ENCODE measurements at regions not wholly inside any gene's neighbourhood (a gene's known extent, or its start where the extent isn't known, plus 50 kb on each side); places are given as distances from the start of the nearest gene placed in this dataset.
"Not testable (repeated sequence)": the region's sequence is repeated elsewhere in the genome, so short reads cannot be mapped to it uniquely, and the experiment has no call there.

DNA sequence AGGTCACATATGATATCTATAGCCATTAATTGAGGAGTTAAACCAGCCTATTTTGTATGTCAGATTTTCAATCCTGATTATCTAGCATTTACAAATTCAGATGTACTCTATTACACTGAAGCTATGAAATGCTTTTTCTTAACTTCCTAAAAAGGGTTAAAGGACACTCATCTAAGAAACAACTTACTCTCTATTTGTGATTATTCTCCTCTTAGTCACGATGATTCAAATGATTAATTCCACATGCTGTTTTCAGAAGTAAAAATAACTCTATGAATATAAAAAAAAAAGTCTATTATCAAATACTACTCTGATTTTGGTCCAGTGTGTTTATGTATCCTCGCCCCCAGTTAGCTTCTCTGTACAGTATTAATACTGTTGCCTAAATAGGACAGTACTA is 1199.9 kb downstream of the GATA3 start:
- DNase-seq: no peak

DNA sequence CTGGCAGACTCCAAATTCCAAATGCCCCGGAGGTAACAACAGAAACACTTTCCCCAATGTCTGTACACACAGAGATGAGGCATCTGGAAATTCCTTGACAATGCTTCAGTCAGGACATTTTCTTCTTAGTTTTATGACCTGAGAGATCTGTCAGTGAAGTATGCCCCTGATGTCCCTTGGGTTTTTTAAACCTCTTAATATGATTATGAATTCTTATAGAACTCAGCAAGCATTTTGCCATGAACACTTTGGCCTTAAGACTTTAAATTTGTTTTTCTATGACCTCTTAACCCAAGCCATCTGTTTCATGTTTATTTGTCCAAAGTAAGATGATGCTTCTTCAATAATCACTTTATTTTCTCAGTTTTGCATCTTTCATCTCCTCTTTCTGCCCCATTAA is 1206.2 kb downstream of the GATA3 start:
- no peak for DNase-seq

DNA sequence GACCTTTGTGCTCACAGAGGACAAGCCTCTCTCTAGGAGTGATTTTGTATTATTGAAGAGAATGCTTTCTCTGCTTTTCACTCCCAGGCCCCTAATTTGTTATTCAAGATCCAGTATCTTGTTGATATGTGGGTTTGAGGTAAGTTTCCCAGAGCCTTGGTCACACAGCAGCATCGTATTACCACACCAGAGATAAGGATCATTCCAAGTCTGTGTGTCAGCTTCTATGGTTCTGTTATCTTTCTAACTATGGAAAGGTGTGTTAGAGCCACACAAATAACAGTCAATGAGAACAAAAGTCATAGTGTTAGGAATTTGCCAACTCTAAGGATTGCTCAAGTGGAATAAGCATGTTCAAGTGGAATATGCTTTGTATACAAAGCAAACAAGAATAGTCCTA is 1208.3 kb downstream of the GATA3 start:
- DNase-seq: no peak

DNA sequence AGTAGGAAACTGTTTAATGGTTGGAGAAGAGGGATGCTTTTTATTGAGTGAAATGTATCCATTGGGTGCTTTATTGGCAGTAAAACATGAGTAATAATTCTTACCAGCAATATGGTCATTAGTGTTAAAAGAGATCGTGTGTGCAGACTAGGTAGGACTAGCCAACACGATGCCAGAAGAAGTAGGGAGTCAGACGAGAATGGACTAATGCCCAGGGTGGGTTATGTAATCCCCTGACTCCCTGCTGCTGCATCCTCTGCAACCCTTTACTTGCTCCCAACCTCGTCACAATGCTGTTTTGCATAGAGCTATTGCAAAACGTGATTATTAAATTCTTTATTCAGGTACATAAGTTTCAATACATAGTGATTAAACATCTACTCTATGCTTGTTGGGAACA is 1213.7 kb downstream of the GATA3 start:
- DNase-seq: no peak

DNA sequence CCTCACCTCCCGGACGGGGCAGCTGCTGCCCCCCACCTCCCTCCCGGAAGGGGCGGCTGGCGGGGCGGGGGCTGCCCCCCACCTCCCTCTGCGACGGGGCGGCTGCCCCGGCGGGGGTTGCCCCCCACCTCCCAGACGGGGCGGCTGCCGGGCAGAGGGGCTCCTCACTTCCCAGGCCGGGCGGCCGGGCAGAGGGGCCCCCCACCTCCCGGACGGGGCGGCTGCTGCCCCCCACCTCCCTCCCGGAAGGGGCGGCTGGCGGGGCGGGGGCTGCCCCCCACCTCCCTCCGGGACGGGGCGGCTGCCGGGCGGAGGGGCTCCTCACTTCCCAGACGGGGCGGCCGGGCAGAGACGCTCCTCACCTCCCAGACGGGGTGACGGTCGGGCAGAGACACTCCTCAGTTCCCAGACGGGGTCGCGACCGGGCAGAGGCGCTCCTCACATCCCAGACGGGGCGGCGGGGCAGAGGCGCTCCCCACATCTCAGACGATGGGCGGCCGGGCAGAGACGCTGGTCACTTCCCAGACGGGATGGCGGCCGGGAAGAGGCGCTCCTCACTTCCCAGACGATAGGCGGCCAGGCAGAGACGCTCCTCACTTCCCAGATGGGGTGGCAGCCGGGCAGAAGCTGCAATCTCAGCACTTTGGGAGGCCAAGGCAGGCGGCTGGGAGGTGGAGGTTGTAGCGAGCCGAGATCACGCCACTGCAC is 1218.8 kb downstream of the GATA3 start:
- not testable (repeated sequence) for DNase-seq

DNA sequence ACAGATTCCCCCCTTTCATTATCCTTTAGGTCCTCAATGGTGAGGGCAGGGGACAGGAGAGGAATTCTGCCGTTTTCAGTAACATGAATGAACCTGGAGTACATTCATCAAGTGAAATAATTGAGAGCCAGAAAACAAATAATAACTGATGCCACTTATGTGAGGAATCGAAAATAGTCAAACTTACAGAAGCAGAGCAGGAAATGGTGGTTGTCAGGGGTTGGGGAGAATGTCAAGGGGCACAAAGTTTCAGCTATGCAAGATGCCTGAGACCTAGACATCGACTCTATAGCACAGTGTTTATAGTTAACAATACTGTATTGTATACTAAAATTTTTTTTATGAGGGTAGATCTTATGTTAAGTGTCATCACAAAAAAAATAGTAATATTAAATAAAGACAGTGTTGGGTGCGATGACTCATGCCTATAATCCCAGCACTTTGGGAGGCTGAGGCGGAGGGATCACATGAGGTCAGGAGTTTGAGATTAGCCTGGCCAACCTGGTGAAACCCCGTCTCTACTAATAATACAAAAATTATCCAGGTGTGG is 1219.8 kb downstream of the GATA3 start:
- no peak for DNase-seq

DNA sequence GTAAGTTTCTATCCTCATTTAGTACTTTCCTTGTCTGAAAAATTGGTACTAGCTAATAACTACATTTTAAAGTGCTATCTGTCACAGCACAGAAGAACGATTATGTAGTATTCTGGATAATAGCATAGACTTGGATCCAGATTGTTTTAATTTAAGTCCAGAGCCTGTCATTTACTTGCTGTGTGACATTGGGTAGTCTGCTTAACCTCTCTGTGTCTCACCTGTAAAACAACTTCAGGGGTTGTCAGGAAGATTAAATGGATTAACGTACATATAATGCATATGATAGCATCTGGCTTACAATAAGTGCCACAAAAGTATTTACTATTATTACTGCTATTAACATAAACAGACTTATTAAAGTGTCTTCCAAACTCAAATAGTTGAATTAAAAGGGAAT is 1221.4 kb downstream of the GATA3 start:
- no peak for DNase-seq

DNA sequence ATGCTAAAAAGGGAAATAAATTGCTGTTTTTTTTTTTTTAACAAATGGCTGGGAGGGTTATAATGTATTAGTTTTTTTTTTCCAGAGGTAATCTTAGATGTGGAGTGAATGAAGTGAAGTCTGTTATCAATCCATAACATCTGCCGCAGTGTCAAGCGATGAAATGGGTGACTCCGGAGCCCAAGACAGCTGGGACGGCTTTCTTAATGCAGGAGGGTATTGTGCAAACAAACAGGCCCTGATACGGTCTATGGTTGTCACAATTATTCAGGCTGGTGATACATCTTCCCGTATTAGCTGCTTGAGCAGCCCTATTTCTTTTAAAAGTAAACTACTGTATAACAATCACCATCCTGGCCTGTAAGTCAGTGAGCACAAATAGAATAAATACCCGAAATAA is 1231.2 kb downstream of the GATA3 start:
- DNase-seq: no peak

DNA sequence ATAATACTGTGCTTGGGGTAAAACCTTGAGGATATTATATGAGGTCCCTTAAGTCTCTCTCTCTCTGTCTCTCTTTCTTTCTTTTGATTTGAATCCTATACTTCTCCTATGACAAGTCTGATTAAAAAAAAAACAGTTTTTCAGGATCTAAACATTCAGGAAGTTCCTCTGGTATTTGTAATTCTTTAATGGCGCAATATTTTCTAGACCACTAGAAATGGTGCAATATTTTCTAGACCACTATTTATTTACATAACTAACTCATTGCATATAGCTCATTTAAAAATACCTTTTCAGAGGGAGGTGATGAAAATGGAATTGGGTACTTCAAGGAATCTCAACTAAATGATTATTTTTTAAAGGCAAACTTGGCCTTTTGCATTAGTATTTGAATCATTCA is 1235.3 kb downstream of the GATA3 start:
- no peak for DNase-seq

DNA sequence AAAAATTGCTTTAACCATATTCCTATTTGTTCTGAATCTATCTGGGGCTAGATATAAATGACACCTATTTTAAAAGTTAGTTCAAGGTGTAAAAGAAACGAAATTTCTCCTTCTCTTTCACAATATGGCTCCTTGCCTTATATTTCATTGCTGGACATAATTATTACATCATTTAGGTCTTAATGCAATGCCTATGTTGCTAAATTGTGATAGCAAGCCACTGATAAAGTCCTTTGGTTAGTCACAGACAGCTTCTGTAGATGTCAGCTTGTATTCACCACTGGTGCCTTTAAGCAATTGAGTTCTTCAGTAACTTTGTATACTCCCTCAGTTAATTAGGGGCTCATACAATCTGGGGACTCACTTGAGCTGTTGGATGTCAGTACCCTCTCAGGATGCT is 1236.6 kb downstream of the GATA3 start:
- no peak for DNase-seq

DNA sequence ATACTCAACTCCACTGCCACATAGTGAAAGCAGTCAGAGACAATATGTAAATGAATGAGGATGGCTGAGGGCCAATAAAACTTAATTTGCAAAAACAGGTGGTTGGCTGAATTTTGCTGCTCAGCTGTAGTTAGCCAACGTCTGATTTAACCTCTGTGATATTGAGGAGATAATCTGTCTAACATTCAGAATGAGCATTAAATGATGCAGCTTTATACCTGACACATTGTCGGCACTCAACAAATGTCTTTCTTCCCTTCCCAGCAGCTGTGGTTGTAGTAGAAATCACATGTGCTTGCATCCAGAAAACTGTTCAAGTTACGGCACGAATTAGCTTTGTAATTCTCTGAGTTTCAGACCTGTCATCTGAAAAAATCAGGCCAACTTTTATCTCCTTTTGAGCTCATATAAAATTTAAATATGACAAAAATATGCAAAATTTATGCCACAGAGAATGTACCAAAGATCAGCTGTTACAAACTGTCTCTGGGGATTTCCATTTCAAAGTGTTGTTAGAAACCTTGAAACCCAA is 1239.7 kb downstream of the GATA3 start:
- no peak for DNase-seq

DNA sequence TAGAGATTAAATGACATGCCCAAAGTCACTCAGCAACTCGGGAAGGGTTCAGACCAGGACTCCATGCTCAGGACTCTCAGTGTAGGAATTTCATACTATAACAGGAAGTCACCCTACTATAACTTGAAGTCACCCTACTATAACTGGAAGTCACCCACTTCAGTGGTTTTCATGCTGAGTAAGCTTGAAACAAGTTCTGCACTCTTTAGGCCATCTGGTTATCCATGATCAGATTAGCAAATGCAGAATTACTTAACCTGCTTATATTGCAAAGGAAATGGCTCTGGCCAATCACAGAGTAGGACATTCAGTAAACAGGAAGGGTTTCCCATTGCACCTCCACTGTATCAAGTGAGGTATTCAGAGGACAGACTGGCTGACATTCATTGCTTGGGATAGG is 1240.4 kb downstream of the GATA3 start:
- DNase-seq: no peak

DNA sequence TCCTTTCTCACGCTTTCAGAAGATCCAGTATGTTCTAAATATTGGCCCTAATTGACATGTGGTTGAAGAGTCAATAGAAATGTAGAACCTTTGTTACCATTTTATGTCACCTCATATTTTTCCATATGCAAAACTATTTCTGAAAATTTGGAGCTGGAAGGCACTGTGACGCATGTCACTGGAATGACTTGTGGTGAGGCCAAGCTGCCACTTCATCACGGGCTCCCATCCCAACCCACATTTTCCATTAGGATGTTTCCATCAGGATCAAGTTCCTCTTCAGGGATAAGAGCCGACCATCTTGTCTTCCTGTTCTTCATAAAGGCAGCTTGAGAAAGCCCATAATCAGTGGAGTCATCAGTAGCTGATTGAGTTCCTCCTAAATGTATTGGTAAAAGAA is 1241.7 kb downstream of the GATA3 start:
- DNase-seq: no peak

DNA sequence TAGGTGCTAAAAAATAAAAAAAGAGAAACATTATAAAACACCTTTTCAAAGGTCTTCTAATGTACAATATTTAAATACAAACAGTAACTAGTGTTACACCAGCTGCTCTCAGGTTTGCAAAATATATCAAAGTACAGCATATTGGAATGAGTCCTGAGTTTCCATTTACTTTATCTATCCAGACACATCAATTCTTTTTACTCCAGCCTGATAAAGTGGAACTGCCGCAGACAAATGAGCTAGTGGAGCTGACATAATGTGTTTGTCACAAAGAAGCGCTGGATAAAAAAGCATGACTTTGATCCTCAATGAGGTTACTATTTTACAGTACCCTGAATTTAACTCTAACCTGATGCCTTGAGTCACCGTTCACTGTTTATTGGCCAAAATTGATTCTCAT is 1243.1 kb downstream of the GATA3 start:
- no peak for DNase-seq

DNA sequence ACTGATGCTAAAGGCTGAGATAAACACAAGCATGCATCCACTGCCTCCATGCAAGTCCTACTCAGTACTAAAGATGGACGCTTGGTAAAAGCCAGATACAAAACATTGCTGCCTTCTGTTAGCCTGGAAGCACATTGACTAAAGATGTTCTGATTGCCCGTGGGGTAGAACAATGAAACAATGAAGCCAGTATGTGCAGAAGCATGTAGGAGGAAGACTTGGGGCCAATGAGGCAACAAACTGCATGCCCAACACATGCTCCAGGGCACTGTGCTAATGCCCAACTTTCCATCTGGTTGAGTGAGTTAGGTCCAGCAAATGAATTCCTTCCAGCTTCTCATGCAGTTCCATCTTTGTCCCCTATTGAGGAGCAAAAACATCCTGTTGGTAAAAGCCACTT is 1245.5 kb downstream of the GATA3 start:
- no peak for DNase-seq

DNA sequence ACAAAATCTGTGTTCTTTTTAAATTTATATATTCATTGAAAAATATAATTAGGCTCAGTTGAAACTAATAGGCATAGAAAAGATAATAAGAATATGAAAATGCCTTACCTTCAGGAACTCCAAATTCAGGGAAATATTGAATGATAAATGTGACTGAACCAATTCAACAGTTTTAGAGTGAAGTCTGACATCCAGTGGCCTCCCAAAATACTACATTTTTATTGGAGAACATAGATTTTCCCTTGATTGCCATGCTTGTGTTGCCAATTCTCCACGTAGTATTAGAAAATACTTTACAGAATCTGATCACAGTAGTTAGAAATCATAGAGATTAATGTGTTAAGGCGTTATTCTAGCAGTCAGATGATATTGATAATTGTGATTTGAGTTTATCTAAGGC is 1246.7 kb downstream of the GATA3 start:
- DNase-seq: no peak

DNA sequence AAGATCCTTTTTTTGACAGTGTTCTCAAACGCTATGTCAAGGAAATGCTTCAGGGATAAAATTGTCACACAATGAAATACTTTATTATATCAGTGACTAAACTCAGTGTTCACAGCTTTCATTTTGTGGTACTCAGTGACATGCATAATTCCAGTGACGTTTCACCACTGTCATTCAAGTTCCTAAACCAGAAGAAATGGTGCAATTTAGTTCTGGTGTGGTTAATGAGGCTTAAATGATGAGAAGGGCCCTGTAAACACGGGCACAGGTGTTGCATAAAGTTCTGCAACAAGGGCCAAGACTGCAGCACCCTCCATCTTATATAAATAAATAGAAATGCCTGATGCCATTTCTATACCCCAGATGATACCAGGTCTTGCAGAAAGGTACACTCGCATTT is 1247.1 kb downstream of the GATA3 start:
- no peak for DNase-seq

DNA sequence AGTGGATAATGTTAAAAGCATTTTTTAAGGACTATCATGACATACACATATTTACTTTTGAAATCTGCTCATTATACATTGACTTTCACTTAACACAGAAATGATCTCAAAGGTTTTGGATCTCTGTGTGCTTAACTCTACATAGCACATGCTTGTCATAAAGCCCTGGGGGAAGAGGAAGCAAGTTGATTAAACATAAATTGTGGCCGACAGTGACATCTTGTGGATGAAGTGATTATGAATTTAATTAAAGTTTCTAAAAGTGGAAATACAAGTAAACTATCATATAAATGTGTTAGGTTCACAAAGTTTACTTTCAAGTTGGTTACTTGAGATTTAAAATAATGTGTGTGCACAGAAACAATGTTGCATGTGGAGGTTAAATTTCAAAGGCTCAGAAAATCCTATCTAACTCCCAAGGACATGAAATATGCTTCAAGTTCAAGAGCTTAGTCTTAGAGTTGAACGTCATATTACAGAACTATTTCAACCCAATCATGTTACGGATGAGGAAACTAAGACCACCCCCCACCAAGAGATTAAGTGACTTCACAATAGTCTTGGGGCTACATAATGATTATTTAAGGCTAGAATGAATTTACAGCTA is 1247.8 kb downstream of the GATA3 start:
- peak; percentile 33 for DNase-seq

DNA sequence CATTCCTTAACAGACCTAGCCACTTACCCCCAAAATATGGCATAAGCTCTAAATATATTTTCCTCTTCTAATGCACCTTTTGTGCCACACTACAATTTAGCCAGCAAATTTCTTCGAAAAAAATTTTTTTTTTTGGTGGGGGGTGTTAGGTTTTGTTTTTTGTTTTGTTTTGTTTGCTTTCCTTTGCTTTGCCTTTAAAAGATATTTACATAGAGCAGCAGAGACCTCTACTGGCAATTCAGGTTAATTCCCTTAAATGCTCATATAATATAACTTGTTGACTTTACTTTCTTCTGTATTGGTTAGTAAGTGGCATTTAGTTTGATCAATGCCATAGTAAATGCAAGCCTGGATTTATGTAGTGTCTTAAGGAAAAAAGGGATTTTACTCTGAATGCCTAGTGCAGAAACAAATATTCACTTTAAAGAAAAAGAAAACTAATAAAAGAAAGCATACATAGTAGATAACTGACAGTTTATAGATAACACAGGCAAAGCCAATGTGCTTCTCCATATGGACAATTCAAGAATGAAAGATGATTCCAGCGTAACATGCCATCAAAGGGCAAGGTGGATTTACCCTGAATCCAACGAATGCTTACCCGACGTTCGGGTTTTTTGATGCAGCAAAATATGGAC is 1250.6 kb downstream of the GATA3 start:
- DNase-seq: peak; percentile 8

DNA sequence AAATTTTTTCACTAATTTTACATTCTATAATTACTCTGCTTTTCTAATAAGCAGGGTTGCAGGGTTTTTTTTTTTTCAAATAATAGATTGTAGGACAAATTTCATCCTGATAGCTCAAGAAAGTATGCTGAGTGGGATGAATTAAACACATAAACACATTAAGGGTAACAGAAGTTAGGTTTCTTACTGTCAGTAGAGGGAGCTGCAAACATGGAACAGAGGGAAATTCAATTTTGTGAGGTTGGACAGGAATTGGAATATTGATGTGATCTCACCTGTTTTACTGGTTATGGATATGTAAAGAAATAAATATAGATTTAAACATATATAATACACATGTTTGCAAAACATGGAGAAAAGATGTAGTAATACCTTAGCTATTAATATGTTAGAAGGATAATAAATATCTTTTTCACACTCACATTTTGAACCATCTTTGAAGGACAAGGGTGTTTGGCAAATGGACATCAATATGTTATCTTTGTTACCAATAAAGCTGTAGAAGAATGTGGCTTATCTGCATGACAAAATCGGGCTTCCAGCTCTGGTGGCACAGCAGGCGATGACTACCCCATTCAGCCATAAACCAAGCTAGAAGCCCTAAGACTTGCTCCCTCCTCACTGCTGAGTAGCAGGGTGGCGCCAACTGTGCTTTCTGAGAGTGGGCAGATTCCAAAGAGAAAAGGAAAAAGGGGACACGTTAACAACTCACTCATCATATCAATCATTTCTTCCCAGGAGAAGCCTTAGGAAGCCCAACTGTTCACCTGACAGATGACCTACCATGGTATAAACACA is 1257.4 kb downstream of the GATA3 start:
- DNase-seq: no peak

DNA sequence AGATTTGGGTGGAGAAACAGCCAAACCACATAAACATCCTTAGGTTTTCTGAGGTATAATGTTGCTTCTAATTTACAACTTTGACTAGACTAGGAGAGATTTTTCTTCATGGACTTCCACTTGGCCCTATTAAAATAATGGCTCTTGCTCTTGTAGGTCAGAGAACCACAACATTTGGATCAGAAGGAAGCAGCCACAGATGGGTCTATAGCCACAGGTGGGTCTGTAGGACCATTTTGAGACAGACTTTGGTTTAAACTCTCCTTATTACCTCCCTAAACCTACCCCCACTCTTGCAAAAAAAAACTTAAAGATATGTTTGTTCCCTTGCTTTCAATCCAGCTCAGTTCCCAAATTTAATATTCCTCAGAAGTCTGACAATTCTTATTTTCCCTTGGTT is 1260.8 kb downstream of the GATA3 start:
- no peak for DNase-seq

DNA sequence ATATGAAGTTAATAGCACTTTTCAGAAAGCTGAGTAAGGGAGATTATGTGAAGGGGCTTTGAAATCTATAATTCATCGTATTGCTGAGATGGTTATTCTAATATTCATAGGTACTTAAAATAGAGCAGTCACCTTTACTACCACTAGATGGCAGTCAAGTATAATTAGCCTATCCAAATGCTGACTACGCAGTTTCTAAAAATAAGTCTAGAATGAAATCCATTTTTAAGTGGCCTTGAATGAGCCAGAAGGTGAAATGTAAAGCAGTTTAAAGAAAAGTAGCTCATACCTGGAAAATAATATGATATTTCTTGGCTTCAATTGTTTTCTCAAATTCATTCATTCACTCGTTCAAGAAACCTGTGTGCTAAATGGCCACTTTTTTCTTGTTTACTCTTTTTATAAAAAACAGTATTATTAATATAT is 1277.1 kb downstream of the GATA3 start:
- DNase-seq: peak; percentile 37

DNA sequence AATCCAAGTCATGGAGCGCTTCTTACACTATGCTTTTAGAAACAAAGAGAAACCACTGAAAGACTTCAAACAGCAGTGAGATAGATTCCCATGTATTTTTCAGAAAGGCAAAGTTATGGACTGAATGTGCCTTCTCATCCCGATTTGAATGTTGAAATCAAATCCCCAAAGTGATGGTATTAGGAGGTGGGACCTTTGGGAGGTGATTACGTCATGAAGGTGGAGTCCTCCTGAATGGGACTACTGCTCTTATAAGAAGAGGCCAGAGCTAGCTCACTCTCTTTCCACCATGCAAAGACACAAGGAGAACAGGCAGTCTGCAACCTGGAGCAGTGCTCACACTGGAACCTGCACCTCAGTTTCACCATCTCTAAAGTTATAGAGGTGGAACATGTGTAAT is 1279.8 kb downstream of the GATA3 start:
- DNase-seq: no peak
